Bronchial epithelial cell (primary cell): ENCODE measurements at regions not wholly inside any gene's neighbourhood (a gene's known extent, or its start where the extent isn't known, plus 50 kb on each side); places are given as distances from the start of the nearest gene placed in this dataset.

ENCODE experiments used
- DNase-seq: peaks from one replicate; pipeline ENCODE4 v3.0.0-alpha.2; 2010; ENCODE audit warnings: low read depth
- FAIRE-seq: peaks from 2 replicates; lab custom pipeline; 2011; peaks lifted over from hg19 to GRCh38; lab: Jason Lieb, UNC
- H3K27me3 ChIP-seq: 2 replicates; pipeline ENCODE4 v1.5.1; 2011; ENCODE audit warnings: low read length; ENCODE audit not compliant: control insufficient read depth, insufficient read depth
- H3K36me3 ChIP-seq: 2 replicates; pipeline ENCODE4 v1.5.1; 2011; ENCODE audit warnings: low read length; ENCODE audit not compliant: control insufficient read depth, insufficient read depth
- H3K4me3 ChIP-seq: 2 replicates; pipeline ENCODE4 v1.5.1; 2011; ENCODE audit warnings: mild to moderate bottlenecking, low read depth, low read length, control low read depth
- TF ChIP-seq, protein P1 (sequence below): IDR thresholded peaks from 2 replicates; pipeline ENCODE4 v1.5.1; 2011; ENCODE audit warnings: mild to moderate bottlenecking, moderate library complexity, low read length, control low read depth, inconsistent platforms; ENCODE audit not compliant: insufficient read depth, severe bottlenecking

GRCh38 chr5:114822436-114822835 is 347.3 kb downstream of the TRIM36 start:
- DNase-seq (no peak), FAIRE-seq (no peak)
- Histone ChIP-seq H3K4me3 (no peak overlapping the region), H3K27me3 (no peaks in the 10 kb centered on the region), H3K36me3 (no peaks in the 10 kb centered on the region)
- TF ChIP-seq, protein P1, sequence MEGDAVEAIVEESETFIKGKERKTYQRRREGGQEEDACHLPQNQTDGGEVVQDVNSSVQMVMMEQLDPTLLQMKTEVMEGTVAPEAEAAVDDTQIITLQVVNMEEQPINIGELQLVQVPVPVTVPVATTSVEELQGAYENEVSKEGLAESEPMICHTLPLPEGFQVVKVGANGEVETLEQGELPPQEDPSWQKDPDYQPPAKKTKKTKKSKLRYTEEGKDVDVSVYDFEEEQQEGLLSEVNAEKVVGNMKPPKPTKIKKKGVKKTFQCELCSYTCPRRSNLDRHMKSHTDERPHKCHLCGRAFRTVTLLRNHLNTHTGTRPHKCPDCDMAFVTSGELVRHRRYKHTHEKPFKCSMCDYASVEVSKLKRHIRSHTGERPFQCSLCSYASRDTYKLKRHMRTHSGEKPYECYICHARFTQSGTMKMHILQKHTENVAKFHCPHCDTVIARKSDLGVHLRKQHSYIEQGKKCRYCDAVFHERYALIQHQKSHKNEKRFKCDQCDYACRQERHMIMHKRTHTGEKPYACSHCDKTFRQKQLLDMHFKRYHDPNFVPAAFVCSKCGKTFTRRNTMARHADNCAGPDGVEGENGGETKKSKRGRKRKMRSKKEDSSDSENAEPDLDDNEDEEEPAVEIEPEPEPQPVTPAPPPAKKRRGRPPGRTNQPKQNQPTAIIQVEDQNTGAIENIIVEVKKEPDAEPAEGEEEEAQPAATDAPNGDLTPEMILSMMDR: no peak

DNA sequence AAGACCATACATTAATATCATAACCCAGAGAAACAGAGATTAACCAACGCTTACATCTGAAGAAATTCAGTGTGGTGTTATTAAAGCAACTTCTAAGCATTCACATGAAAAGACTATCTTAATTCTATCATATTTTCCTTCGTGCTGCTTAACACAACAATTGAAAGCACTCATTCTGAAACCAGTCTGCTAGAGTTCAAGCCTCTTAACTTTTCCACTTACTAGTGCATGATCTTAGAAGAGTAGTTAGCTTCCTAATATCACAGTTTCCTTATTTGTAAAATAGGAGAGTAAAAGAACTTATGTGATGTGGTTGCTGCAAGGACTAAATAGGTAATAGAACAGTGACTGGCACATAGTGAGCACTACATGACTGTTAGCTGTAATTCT is 379.3 kb downstream of the TRIM36 start:
- TF ChIP-seq, protein P1: no peak
- no peak for FAIRE-seq

GRCh38 chr5:114789773-114790402 is 379.8 kb downstream of the TRIM36 start:
- FAIRE-seq (no peak), DNase-seq (peak; percentile 42)
- Histone ChIP-seq H3K27me3 (no peaks in the 10 kb centered on the region), H3K36me3 (no peaks in the 10 kb centered on the region), H3K4me3 (no peak overlapping the region)
- TF ChIP-seq, protein P1: peak; percentile 27

More for the DNA sequence above, 379.3 kb downstream of the TRIM36 start:
- DNase-seq: no peak
- H3K36me3 ChIP-seq: no peaks in the 10 kb centered on the region
- H3K27me3 ChIP-seq: no peaks in the 10 kb centered on the region
- no peak overlapping the region for H3K4me3 ChIP-seq

DNA sequence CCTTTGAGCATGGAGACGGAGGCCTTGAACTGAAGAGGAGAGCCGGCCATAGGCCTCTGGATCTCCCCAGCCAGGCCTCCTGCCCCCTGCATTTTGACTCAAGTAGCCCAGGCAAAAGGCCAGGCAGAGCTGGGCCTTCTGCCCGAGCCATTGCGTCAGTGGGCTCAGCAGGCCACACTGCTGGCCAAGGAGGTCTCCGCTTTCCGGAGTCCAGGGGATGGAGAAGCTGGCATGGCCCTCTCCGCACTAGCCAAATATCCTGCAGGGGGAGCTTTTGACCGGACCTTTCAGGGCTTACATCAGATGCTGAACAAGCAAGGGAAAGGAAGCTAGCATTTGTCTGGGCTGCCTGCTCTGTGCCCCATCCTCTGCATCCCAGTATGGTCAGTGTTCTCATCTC is 386.8 kb downstream of the TRIM36 start:
- Histone ChIP-seq H3K4me3 (no peak overlapping the region), H3K27me3 (no peaks in the 10 kb centered on the region), H3K36me3 (no peaks in the 10 kb centered on the region)
- DNase-seq (no peak), FAIRE-seq (no peak)
- TF ChIP-seq, protein P1: no peak

DNA sequence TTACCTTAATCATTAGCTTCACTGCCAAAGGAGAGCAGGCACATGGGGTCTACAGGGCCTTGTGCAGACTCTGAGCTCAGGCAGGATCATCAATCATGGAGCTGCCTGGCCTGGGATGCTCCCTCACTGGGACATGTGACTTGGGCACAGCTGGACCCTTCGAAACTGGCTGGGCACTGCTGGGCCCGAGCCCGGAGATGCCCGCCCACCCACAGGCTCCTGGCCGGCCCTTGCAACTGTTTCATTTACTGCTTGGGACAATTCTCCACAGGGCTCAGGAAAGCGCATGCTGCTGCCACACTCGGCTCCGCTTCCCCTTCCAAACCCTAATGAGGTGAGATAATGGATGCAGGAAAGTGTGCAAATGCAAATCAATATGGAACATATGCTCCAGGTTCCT is 387.5 kb downstream of the TRIM36 start:
- no peak for FAIRE-seq
- DNase-seq: no peak
- TF ChIP-seq, protein P1: no peak
- Histone ChIP-seq H3K27me3 (no peaks in the 10 kb centered on the region), H3K4me3 (no peak overlapping the region), H3K36me3 (no peaks in the 10 kb centered on the region)

GRCh38 chr5:114780290-114780689 is 389.4 kb downstream of the TRIM36 start:
- H3K4me3 ChIP-seq: no peak overlapping the region
- TF ChIP-seq, protein P1: no peak

More at GRCh38 chr5:114780290-114780689, 389.4 kb downstream of the TRIM36 start:
- no peak for DNase-seq
- no peaks in the 10 kb centered on the region for H3K27me3 ChIP-seq
- no peak for FAIRE-seq
- no peaks in the 10 kb centered on the region for H3K36me3 ChIP-seq
